GM12878 (cell line): ENCODE measurements at regions not wholly inside any gene's neighbourhood (a gene's known extent, or its start where the extent isn't known, plus 50 kb on each side); places are given as distances from the start of the nearest gene placed in this dataset.

Source experiments
- ATAC-seq: fragments of 200-7000 bp; cut with Tn5 transposase; 3 replicates; pipeline ENCODE4 v1.9.1; 2020; ENCODE audit warnings: mild to moderate bottlenecking, moderate library complexity
- BruUV-seq: library from RNA; stranded (reverse); fragments of 400-500 nt; replicated peaks from 2 replicates; lab custom pipeline; 2021; lab: Mats Ljungman, UMichigan
- CTCF ChIA-PET: fragments of 300-600 bp; sonication (Branson Sonifier 250); formaldehyde crosslinking; extraction: SDS; loops from one replicate; lab custom pipeline; 2021; ENCODE audit warnings: inconsistent platforms; lab: Yijun Ruan, JAX
- POLR2A ChIA-PET: fragments of 350-600 bp; formaldehyde crosslinking; extraction: SDS; loops from one replicate; lab custom pipeline; 2021; ENCODE audit warnings: inconsistent platforms; lab: Charles Lee
- RAD21 ChIA-PET: fragments of 300-600 bp; sonication (Branson Sonifier 250); formaldehyde crosslinking; loops from one replicate; lab custom pipeline; 2023; ENCODE audit warnings: antibody characterized with exemption; ENCODE audit not compliant: unreplicated experiment; lab: Charles Lee
- SMC1A ChIA-PET: fragments of 300-600 bp; sonication (Branson Sonifier 250); formaldehyde crosslinking; loops from one replicate; lab custom pipeline; 2023; ENCODE audit not compliant: unreplicated experiment, uncharacterized antibody; lab: Charles Lee
- DNase-seq: peaks from one replicate; pipeline ENCODE4 v3.0.0-alpha.2; 2011; ENCODE audit warnings: low read depth, low spot score
- FAIRE-seq: peaks from 3 replicates; lab custom pipeline; 2011; peaks lifted over from hg19 to GRCh38; lab: Jason Lieb, UNC
- H2AFZ ChIP-seq: 2 replicates; pipeline ENCODE4 v1.6.0; 2011; ENCODE audit warnings: low read depth, low read length, control low read depth; ENCODE audit not compliant: control insufficient read depth
- H3K27ac ChIP-seq: 2 replicates; pipeline ENCODE4 v1.5.1; 2011; ENCODE audit warnings: control low read depth; ENCODE audit not compliant: control insufficient read depth, insufficient read depth
- H3K27me3 ChIP-seq, 2 experiments: replicated peaks in 1 of 2; 2 replicates each; pipeline versions ENCODE4 v1.6.0 to v1.6.1; 2011; ENCODE audit warnings: low read length in 1 of 2; ENCODE audit not compliant: control insufficient read depth in 2 of 2, insufficient read depth in 2 of 2
- H3K36me3 ChIP-seq, 2 experiments: 2 replicates each; pipeline ENCODE4 v1.5.1; 2011; ENCODE audit warnings: low read length in 1 of 2; ENCODE audit not compliant: control insufficient read depth in 2 of 2, insufficient read depth in 2 of 2
- H3K4me1 ChIP-seq: 2 replicates; pipeline ENCODE4 v1.6.1; 2011; ENCODE audit warnings: mild to moderate bottlenecking, low read length, moderate library complexity, mixed read lengths; ENCODE audit not compliant: control insufficient read depth, insufficient read depth
- H3K4me2 ChIP-seq: 2 replicates; pipeline ENCODE4 v1.6.0; 2011; ENCODE audit warnings: control low read depth; ENCODE audit not compliant: control insufficient read depth, insufficient read depth
- H3K4me3 ChIP-seq: fragments of 200-600 bp; sonication (generic); 2 replicates; pipeline ENCODE4 v1.5.1; 2016
- H3K79me2 ChIP-seq: 2 replicates; pipeline ENCODE4 v1.6.0; 2011; ENCODE audit warnings: low read length; ENCODE audit not compliant: control insufficient read depth, insufficient read depth
- H3K9ac ChIP-seq: 2 replicates; pipeline ENCODE4 v1.8.0; 2011; ENCODE audit warnings: low read length, control low read depth, mixed read lengths; ENCODE audit not compliant: control insufficient read depth, insufficient read depth
- H3K9me3 ChIP-seq: replicated peaks from 3 replicates; pipeline ENCODE4 v1.5.1; 2011; ENCODE audit warnings: mild to moderate bottlenecking, low read length; ENCODE audit not compliant: control insufficient read depth, insufficient read depth
- H4K20me1 ChIP-seq: 2 replicates; pipeline ENCODE4 v1.6.0; 2011; ENCODE audit not compliant: control insufficient read depth, insufficient read depth
- ASH2L ChIP-seq: fragments of 300-600, 200-600 bp; sonication (generic); IDR thresholded peaks from 2 replicates; pipeline ENCODE4 v1.6.1; 2017; ENCODE audit warnings: low read depth, mild to moderate bottlenecking, borderline replicate concordance
- BHLHE40 ChIP-seq, 2 experiments: fragments of 450-650 bp in 1 of 2; IDR thresholded peaks; 2 replicates each; pipeline ENCODE4 v1.6.1; 2011 to 2017; ENCODE audit warnings: low read depth in 2 of 2, borderline replicate concordance in 1 of 2, improper control_type of control experiment in 1 of 2, low read length in 1 of 2, mild to moderate bottlenecking in 1 of 2
- BMI1 ChIP-seq: fragments of 450-650 bp; IDR thresholded peaks from 2 replicates; pipeline ENCODE4 v1.6.1; 2016; ENCODE audit warnings: mild to moderate bottlenecking, moderate library complexity, borderline replicate concordance
- CHD2 ChIP-seq: IDR thresholded peaks from 2 replicates; pipeline ENCODE4 v1.6.1; 2011; ENCODE audit warnings: low read depth, low read length, improper control_type of control experiment, borderline replicate concordance
- EP300 ChIP-seq, 2 experiments: fragments of 150-350 bp in 1 of 2; IDR thresholded peaks; 2 replicates each; pipeline ENCODE4 v1.6.1; 2011 to 2012; ENCODE audit warnings: low read depth in 2 of 2, low read length in 2 of 2, borderline replicate concordance in 1 of 2, improper control_type of control experiment in 1 of 2, inconsistent platforms in 1 of 2; ENCODE audit not compliant: control insufficient read depth in 1 of 2
- HCFC1 ChIP-seq: fragments of 150-350 bp; IDR thresholded peaks from 2 replicates; pipeline ENCODE4 v1.6.1; 2014; ENCODE audit warnings: low read length
- HDGF ChIP-seq: fragments of 450-650 bp; IDR thresholded peaks from 2 replicates; pipeline ENCODE4 v1.6.1; 2016; ENCODE audit warnings: antibody characterized with exemption
- IRF4 ChIP-seq: IDR thresholded peaks from 2 replicates; pipeline ENCODE4 v1.6.1; 2011; ENCODE audit warnings: low read depth, low read length
- NBN ChIP-seq: fragments of 450-650 bp; IDR thresholded peaks from 2 replicates; pipeline ENCODE4 v1.6.1; 2016
- POLR2AphosphoS2 ChIP-seq: IDR thresholded peaks from 2 replicates; pipeline ENCODE4 v1.6.1; 2011; ENCODE audit warnings: low read depth, mild to moderate bottlenecking, low read length, improper control_type of control experiment, moderate library complexity
- SMAD1 ChIP-seq: fragments of 450-650 bp; IDR thresholded peaks from 2 replicates; pipeline ENCODE4 v1.6.1; 2018; ENCODE audit warnings: mild to moderate bottlenecking, low read depth; ENCODE audit not compliant: partially characterized antibody
- SMARCA5 ChIP-seq: fragments of 450-650 bp; IDR thresholded peaks from 2 replicates; pipeline ENCODE4 v1.6.1; 2017; ENCODE audit warnings: mild to moderate bottlenecking
- TCF12 ChIP-seq: IDR thresholded peaks from 2 replicates; pipeline ENCODE4 v1.6.1; 2011; ENCODE audit warnings: low read depth, mild to moderate bottlenecking, low read length
- WGBS: methylation state at CpG from one replicate; pipeline ENCODE4 v1.1.6; 2016; ENCODE audit warnings: low lambda C conversion rate; ENCODE audit not compliant: insufficient replicate concordance, insufficient coverage; ENCODE audit errors: missing lambda C conversion rate; 5-methylcytosine and 5-hydroxymethylcytosine counted together
- in situ Hi-C: fragments of 300-500 bp; cut with MboI; formaldehyde crosslinking; loops from 9 replicates; pipeline ENCODE4 v1.14.3; 2018; ENCODE audit warnings: mixed read lengths
- intact Hi-C: fragments of 100-400 bp; cut with micrococcal nuclease; formaldehyde crosslinking; loops from one replicate; pipeline ENCODE4 v1.14.2; 2022; ENCODE audit not compliant: unreplicated experiment
- TF ChIP-seq, protein P1 (sequence below): fragments of 450-650 bp; formaldehyde crosslinking; IDR thresholded peaks from 2 replicates; pipeline ENCODE4 v1.4.0; 2022; ENCODE audit warnings: mild to moderate bottlenecking, moderate library complexity
- TF ChIP-seq, protein P2 (sequence below): fragments of 450-650 bp; conservative IDR thresholded peaks from 2 replicates; pipeline ENCODE4 v1.6.1; 2017; ENCODE audit warnings: mild to moderate bottlenecking, moderate library complexity

DNA sequence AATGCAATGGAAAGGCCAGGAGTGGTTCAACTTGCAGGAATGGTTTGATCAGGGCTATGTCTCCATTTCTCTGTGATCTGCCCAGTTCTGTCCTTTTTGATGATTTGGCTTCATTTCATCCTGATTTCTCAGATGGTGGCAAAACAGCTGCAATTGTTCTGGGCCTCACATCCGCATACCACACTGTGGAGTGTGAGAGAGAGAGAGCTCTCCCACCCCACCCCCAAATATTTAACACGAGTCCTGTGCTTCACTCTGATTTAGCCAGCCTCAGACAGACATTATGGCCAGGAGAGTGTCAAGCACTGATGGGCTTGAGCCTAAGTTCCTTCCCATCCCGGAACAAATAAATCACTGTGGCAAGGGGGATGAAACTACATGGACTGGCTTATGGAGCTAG is 284.6 kb downstream of the CDC5L start:
- no peak for ATAC-seq

DNA sequence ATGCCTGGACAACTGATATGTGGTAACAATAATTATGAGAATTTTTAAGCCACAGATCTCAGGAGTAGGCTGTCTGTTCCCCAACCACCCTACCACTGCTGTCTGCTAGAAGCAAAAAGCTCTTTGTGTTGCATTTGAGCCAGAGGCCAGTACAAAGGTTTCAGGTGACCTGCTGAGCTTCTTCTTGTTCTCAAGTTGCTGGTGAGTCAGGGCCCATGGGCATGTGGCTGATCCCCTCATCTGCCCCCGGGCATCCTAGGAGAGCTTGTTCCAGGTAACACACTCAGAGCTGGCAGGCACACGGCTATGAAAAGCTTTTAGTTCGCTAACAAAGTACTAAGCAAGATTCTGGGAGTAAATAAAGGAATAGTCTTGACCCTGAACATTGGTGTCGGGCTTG is 285.3 kb downstream of the CDC5L start:
- DNase-seq: no peak
- Histone ChIP-seq H3K36me3 (no peaks in the 10 kb centered on the region), H3K79me2 (no peaks in the 10 kb centered on the region), H3K27ac (no peak overlapping the region), H3K9ac (no peak overlapping the region), H2AFZ (no peak overlapping the region), H3K4me3 (no peak overlapping the region), H3K4me1 (no peaks in the 10 kb centered on the region), H3K4me2 (no peak overlapping the region), H3K27me3 (no peaks in the 10 kb centered on the region; a peak in 1 of 4 replicates), H4K20me1 (no peaks in the 10 kb centered on the region), H3K9me3 (no peaks in the 10 kb centered on the region; the same call in 2 of the 3 replicates)
- POLR2A ChIA-PET: no interaction called here
- no TSS peak for BruUV-seq
- 8% methylated on average over 4 of the region's 4 CpGs for WGBS
- no peak for ATAC-seq
- RAD21 ChIA-PET: interaction anchor here (0.6 kb wide), 1 partner anchor 11 kb away, joined by 3 read pairs; no protein-coding TSS in a partner anchor
- CTCF ChIA-PET: interaction anchor here (1.0 kb wide), 1 partner anchor 12 kb away, joined by 3 read pairs; no protein-coding TSS in a partner anchor
- no peak for FAIRE-seq
- in situ Hi-C loops: no loop called here
- intact Hi-C loops: no loop called here
- SMC1A ChIA-PET: interaction anchor here (0.8 kb wide), 1 partner anchor 196 kb away, joined by 3 read pairs; no protein-coding TSS in a partner anchor
- no peak for TF ChIP-seq ASH2L
- TF ChIP-seq, protein P1, sequence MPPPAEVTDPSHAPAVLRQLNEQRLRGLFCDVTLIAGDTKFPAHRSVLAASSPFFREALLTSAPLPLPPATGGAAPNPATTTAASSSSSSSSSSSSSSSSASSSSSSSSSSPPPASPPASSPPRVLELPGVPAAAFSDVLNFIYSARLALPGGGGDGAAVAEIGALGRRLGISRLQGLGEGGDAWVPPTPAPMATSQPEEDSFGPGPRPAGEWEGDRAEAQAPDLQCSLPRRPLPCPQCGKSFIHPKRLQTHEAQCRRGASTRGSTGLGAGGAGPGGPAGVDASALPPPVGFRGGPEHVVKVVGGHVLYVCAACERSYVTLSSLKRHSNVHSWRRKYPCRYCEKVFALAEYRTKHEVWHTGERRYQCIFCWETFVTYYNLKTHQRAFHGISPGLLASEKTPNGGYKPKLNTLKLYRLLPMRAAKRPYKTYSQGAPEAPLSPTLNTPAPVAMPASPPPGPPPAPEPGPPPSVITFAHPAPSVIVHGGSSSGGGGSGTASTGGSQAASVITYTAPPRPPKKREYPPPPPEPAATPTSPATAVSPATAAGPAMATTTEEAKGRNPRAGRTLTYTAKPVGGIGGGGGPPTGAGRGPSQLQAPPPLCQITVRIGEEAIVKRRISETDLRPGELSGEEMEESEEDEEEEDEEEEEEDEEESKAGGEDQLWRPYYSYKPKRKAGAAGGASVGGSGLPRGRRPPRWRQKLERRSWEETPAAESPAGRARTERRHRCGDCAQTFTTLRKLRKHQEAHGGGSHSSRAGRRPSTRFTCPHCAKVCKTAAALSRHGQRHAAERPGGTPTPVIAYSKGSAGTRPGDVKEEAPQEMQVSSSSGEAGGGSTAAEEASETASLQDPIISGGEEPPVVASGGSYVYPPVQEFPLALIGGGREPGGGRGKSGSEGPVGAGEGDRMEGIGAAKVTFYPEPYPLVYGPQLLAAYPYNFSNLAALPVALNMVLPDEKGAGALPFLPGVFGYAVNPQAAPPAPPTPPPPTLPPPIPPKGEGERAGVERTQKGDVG (CRISPR knock-in tag): no peak
- TF ChIP-seq SMARCA5: no peak
- TF ChIP-seq IRF4: no peak
- no peak for TF ChIP-seq POLR2AphosphoS2
- TF ChIP-seq NBN: no peak
- no peak for TF ChIP-seq HCFC1
- no peak for TF ChIP-seq BMI1
- no peak for TF ChIP-seq HDGF
- TF ChIP-seq CHD2: no peak

More for the DNA sequence above, 284.6 kb downstream of the CDC5L start:
- Histone ChIP-seq H3K79me2 (no peaks in the 10 kb centered on the region), H3K4me3 (no peak overlapping the region), H4K20me1 (no peaks in the 10 kb centered on the region), H3K9ac (no peak overlapping the region), H3K9me3 (no peaks in the 10 kb centered on the region; the same call in 2 of the 3 replicates), H3K27me3 (no peaks in the 10 kb centered on the region; a peak in 1 of 4 replicates), H3K4me2 (no peak overlapping the region), H3K36me3 (no peaks in the 10 kb centered on the region), H3K4me1 (no peaks in the 10 kb centered on the region), H2AFZ (no peak overlapping the region), H3K27ac (no peak overlapping the region)
- no peak for DNase-seq
- in situ Hi-C loops: no loop called here
- no peak for TF ChIP-seq EP300 (IDR thresholded peaks at IDR 0.05; ENCODE audit: borderline replicate concordance in 1 of 2, control insufficient read depth in 1 of 2, low read depth in 2 of 2, low read length in 2 of 2)
- no peak for TF ChIP-seq BHLHE40 (IDR thresholded peaks at IDR 0.05; ENCODE audit: borderline replicate concordance in 1 of 2, low read depth in 2 of 2, low read length in 1 of 2)
- TF ChIP-seq, protein P2, sequence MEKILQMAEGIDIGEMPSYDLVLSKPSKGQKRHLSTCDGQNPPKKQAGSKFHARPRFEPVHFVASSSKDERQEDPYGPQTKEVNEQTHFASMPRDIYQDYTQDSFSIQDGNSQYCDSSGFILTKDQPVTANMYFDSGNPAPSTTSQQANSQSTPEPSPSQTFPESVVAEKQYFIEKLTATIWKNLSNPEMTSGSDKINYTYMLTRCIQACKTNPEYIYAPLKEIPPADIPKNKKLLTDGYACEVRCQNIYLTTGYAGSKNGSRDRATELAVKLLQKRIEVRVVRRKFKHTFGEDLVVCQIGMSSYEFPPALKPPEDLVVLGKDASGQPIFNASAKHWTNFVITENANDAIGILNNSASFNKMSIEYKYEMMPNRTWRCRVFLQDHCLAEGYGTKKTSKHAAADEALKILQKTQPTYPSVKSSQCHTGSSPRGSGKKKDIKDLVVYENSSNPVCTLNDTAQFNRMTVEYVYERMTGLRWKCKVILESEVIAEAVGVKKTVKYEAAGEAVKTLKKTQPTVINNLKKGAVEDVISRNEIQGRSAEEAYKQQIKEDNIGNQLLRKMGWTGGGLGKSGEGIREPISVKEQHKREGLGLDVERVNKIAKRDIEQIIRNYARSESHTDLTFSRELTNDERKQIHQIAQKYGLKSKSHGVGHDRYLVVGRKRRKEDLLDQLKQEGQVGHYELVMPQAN: no peak
- TF ChIP-seq SMAD1: no peak
- no peak for TF ChIP-seq TCF12
- intact Hi-C loops: no loop called here
- no TSS peak for BruUV-seq
- POLR2A ChIA-PET: interaction anchor here (0.5 kb wide), 1 partner anchor 257 kb away, joined by 4 read pairs; no protein-coding TSS in a partner anchor
- 24% methylated on average over 3 of the region's 3 CpGs for WGBS
- FAIRE-seq: no peak
- RAD21 ChIA-PET: no interaction called here
- SMC1A ChIA-PET: interaction anchor here (0.8 kb wide), 1 partner anchor 196 kb away, joined by 3 read pairs; no protein-coding TSS in a partner anchor
- CTCF ChIA-PET: interaction anchor here (1.0 to 1.1 kb wide), 2 partner anchors 13 to 19 kb away, joined by 3 read pairs; no protein-coding TSS in a partner anchor
